ENCODE measurements at regions not wholly inside any gene's neighbourhood (a gene's known extent, or its start where the extent isn't known, plus 50 kb on each side); places are given as distances from the start of the nearest gene placed in this dataset.

- TF ChIP-seq GATA3 (IDR thresholded peaks at IDR 0.05; ENCODE audit: low read depth, low read length) (no peak), GATA2 (IDR thresholded peaks at IDR 0.05; ENCODE audit: low read depth, low read length) (no peak)
Observed at GRCh38 chr5:155091768-155092717, 78.5 kb downstream of the KIF4B start.

Measured in SH-SY5Y (cell line).